GM19351 (cell line): ENCODE measurements at regions not wholly inside any gene's neighbourhood (a gene's known extent, or its start where the extent isn't known, plus 50 kb on each side); places are given as distances from the start of the nearest gene placed in this dataset.

Experiments used
- ATAC-seq: cut with Tn5 transposase; IDR thresholded peaks from one replicate; pipeline ENCODE4 v1.9.1; 2021; ENCODE audit warnings: mild to moderate bottlenecking, moderate library complexity; ENCODE audit not compliant: unreplicated experiment

GRCh38 chr2:156695020-156695419 is 258.8 kb downstream of the GPD2 start:
- ATAC-seq: no peak

GRCh38 chr2:156695595-156695994 is 259.4 kb downstream of the GPD2 start:
- ATAC-seq: no peak

- ATAC-seq: no peak
Observed at GRCh38 chr2:156697906-156698305, 261.7 kb downstream of the GPD2 start.

GRCh38 chr2:156700681-156701080 is 264.5 kb downstream of the GPD2 start:
- ATAC-seq: no peak

- ATAC-seq: no peak
Observed at GRCh38 chr2:156702541-156702940, 266.4 kb downstream of the GPD2 start.

- no peak for ATAC-seq
Observed at GRCh38 chr2:156703642-156704041, 267.5 kb downstream of the GPD2 start.

- no peak for ATAC-seq
Observed at GRCh38 chr2:156704132-156704531, 268.0 kb downstream of the GPD2 start.

GRCh38 chr2:156704617-156705016 is 268.4 kb downstream of the GPD2 start:
- no peak for ATAC-seq

GRCh38 chr2:156706576-156706975 is 270.4 kb downstream of the GPD2 start:
- ATAC-seq: no peak

- no peak for ATAC-seq
Observed at GRCh38 chr2:156708051-156708450, 271.9 kb downstream of the GPD2 start.

- ATAC-seq: no peak
Observed at GRCh38 chr2:156709091-156709490, 272.9 kb downstream of the GPD2 start.

GRCh38 chr2:156719036-156719435 is 282.9 kb downstream of the GPD2 start:
- no peak for ATAC-seq

- ATAC-seq: no peak
Observed at GRCh38 chr2:156727867-156728266, 291.7 kb downstream of the GPD2 start.

- no peak for ATAC-seq
Observed at GRCh38 chr2:156728328-156728727, 292.1 kb downstream of the GPD2 start.

GRCh38 chr2:156731506-156731905 is 295.3 kb downstream of the GPD2 start:
- ATAC-seq: no peak

- ATAC-seq: no peak
Observed at GRCh38 chr2:156736950-156737349, 300.8 kb downstream of the GPD2 start.

- ATAC-seq: no peak
Observed at GRCh38 chr2:156739301-156739700, 303.1 kb downstream of the GPD2 start.

- no peak for ATAC-seq
Observed at GRCh38 chr2:156745619-156746018, 309.4 kb downstream of the GPD2 start.

GRCh38 chr2:156748221-156748620 is 312.0 kb downstream of the GPD2 start:
- no peak for ATAC-seq

- no peak for ATAC-seq
Observed at GRCh38 chr2:156752042-156752441, 315.9 kb downstream of the GPD2 start.

GRCh38 chr2:156753766-156754165 is 317.6 kb downstream of the GPD2 start:
- ATAC-seq: no peak

GRCh38 chr2:156756516-156756915 is 320.3 kb downstream of the GPD2 start:
- ATAC-seq: no peak

- ATAC-seq: no peak
Observed at GRCh38 chr2:156763174-156763573, 327.0 kb downstream of the GPD2 start.

- ATAC-seq: no peak
Observed at GRCh38 chr2:156765043-156765442, 328.9 kb downstream of the GPD2 start.
